GM18870 (cell line): ENCODE measurements at regions not wholly inside any gene's neighbourhood (a gene's known extent, or its start where the extent isn't known, plus 50 kb on each side); places are given as distances from the start of the nearest gene placed in this dataset.
"Not testable (repeated sequence)": the region's sequence is repeated elsewhere in the genome, so short reads cannot be mapped to it uniquely, and the experiment has no call there.

Experiments
- ATAC-seq: cut with Tn5 transposase; IDR thresholded peaks from one replicate; pipeline ENCODE4 v1.9.1; 2021; ENCODE audit warnings: moderate library complexity; ENCODE audit not compliant: unreplicated experiment

- ATAC-seq: no peak
These were observed 223.1 kb downstream of the RNF144A start for GRCh38 chr2:7140306-7140705.

- no peak for ATAC-seq
These were observed 228.5 kb downstream of the RNF144A start for GRCh38 chr2:7145707-7146106.

GRCh38 chr2:7146151-7146550 is 228.9 kb downstream of the RNF144A start:
- ATAC-seq: no peak

GRCh38 chr2:7154656-7155055 is 237.4 kb downstream of the RNF144A start:
- ATAC-seq: no peak

GRCh38 chr2:7161501-7161900 is 244.3 kb downstream of the RNF144A start:
- ATAC-seq: no peak

- ATAC-seq: no peak
These were observed 248.5 kb downstream of the RNF144A start for GRCh38 chr2:7165736-7166135.

- ATAC-seq: no peak
These were observed 250.7 kb downstream of the RNF144A start for GRCh38 chr2:7167801-7168411.

GRCh38 chr2:7169593-7169992 is 252.4 kb downstream of the RNF144A start:
- ATAC-seq: no peak

- not testable (repeated sequence) for ATAC-seq
These were observed 261.8 kb downstream of the RNF144A start for GRCh38 chr2:7178996-7179395.

- no peak for ATAC-seq
These were observed 263.6 kb downstream of the RNF144A start for GRCh38 chr2:7180638-7181370.

GRCh38 chr2:7182525-7182924 is 265.3 kb downstream of the RNF144A start:
- no peak for ATAC-seq

GRCh38 chr2:7189106-7189505 is 271.9 kb downstream of the RNF144A start:
- ATAC-seq: no peak

GRCh38 chr2:7190587-7191324 is 273.5 kb downstream of the RNF144A start:
- ATAC-seq: no peak

GRCh38 chr2:7191932-7192331 is 274.7 kb downstream of the RNF144A start:
- no peak for ATAC-seq

- no peak for ATAC-seq
These were observed 276.2 kb downstream of the RNF144A start for GRCh38 chr2:7193457-7193856.

GRCh38 chr2:7194950-7195349 is 277.7 kb downstream of the RNF144A start:
- ATAC-seq: no peak

- no peak for ATAC-seq
These were observed 279.7 kb downstream of the RNF144A start for GRCh38 chr2:7196883-7197282.

- ATAC-seq: no peak
These were observed 284.6 kb downstream of the RNF144A start for GRCh38 chr2:7201851-7202250.

- no peak for ATAC-seq
These were observed 285.9 kb downstream of the RNF144A start for GRCh38 chr2:7203056-7203467.

GRCh38 chr2:7205151-7205830 is 288.1 kb downstream of the RNF144A start:
- no peak for ATAC-seq

- no peak for ATAC-seq
These were observed 289.0 kb downstream of the RNF144A start for GRCh38 chr2:7206111-7206810.
